Neural cell (in vitro differentiated cells): ENCODE measurements at regions not wholly inside any gene's neighbourhood (a gene's known extent, or its start where the extent isn't known, plus 50 kb on each side); places are given as distances from the start of the nearest gene placed in this dataset.

Source experiments
- POLR2AphosphoS5 ChIP-seq: IDR thresholded peaks from 2 replicates; pipeline ENCODE4 v1.6.1; 2012
- RAD21 ChIP-seq: fragments of 450-650 bp; conservative IDR thresholded peaks from 2 replicates; pipeline ENCODE4 v1.6.1; 2014; ENCODE audit warnings: antibody characterized with exemption, mild to moderate bottlenecking, moderate library complexity
- TAF1 ChIP-seq: IDR thresholded peaks from 2 replicates; pipeline ENCODE4 v1.6.1; 2012; ENCODE audit warnings: low read depth
- TF ChIP-seq, protein P1 (sequence below): fragments of 450-650 bp; IDR thresholded peaks from 2 replicates; pipeline ENCODE4 v1.5.1; 2014; ENCODE audit warnings: antibody characterized with exemption, mild to moderate bottlenecking, moderate library complexity; ENCODE audit not compliant: poor library complexity, severe bottlenecking
- TF ChIP-seq, protein P2 (sequence below): IDR thresholded peaks from 2 replicates; pipeline ENCODE4 v1.6.1; 2012; ENCODE audit warnings: borderline replicate concordance

DNA sequence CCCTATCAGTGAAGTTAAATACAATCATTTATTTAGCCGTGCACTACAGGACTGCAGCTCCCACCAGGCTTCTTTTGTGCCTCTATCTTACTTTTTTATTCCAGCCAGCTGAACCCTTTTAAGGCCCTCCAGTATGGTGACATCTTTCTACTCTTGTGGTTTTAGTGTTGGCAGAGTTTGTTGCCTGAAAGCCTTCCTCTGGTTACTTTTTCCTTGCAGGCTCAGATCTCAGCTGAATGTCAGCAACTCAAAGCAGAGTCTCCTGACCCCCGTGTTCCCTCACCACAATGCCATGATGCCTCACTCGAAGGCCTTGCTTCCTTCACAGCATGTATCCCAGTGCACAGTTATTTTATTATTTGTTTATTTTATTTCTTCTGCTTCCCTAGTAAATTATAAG is 818.9 kb upstream of the LCORL start:
- TF ChIP-seq, protein P1, sequence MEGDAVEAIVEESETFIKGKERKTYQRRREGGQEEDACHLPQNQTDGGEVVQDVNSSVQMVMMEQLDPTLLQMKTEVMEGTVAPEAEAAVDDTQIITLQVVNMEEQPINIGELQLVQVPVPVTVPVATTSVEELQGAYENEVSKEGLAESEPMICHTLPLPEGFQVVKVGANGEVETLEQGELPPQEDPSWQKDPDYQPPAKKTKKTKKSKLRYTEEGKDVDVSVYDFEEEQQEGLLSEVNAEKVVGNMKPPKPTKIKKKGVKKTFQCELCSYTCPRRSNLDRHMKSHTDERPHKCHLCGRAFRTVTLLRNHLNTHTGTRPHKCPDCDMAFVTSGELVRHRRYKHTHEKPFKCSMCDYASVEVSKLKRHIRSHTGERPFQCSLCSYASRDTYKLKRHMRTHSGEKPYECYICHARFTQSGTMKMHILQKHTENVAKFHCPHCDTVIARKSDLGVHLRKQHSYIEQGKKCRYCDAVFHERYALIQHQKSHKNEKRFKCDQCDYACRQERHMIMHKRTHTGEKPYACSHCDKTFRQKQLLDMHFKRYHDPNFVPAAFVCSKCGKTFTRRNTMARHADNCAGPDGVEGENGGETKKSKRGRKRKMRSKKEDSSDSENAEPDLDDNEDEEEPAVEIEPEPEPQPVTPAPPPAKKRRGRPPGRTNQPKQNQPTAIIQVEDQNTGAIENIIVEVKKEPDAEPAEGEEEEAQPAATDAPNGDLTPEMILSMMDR: no peak
- TF ChIP-seq, protein P2, sequence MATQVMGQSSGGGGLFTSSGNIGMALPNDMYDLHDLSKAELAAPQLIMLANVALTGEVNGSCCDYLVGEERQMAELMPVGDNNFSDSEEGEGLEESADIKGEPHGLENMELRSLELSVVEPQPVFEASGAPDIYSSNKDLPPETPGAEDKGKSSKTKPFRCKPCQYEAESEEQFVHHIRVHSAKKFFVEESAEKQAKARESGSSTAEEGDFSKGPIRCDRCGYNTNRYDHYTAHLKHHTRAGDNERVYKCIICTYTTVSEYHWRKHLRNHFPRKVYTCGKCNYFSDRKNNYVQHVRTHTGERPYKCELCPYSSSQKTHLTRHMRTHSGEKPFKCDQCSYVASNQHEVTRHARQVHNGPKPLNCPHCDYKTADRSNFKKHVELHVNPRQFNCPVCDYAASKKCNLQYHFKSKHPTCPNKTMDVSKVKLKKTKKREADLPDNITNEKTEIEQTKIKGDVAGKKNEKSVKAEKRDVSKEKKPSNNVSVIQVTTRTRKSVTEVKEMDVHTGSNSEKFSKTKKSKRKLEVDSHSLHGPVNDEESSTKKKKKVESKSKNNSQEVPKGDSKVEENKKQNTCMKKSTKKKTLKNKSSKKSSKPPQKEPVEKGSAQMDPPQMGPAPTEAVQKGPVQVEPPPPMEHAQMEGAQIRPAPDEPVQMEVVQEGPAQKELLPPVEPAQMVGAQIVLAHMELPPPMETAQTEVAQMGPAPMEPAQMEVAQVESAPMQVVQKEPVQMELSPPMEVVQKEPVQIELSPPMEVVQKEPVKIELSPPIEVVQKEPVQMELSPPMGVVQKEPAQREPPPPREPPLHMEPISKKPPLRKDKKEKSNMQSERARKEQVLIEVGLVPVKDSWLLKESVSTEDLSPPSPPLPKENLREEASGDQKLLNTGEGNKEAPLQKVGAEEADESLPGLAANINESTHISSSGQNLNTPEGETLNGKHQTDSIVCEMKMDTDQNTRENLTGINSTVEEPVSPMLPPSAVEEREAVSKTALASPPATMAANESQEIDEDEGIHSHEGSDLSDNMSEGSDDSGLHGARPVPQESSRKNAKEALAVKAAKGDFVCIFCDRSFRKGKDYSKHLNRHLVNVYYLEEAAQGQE: no peak
- TF ChIP-seq RAD21 (no peak), POLR2AphosphoS5 (no peak), TAF1 (no peak)
